ENCODE measurements at regions not wholly inside any gene's neighbourhood (a gene's known extent, or its start where the extent isn't known, plus 50 kb on each side); places are given as distances from the start of the nearest gene placed in this dataset.

- Histone ChIP-seq H3F3A (replicated peaks; ENCODE audit: insufficient read depth) (peaks cover 24% of the 10 kb centered on the region), H3K27ac (ENCODE audit: low read depth in 2 of 2, low read length in 1 of 2) (peak overlapping the region; percentile 85 to 89; a peak in 3 of 4 replicates), H3K4me2 (peak overlapping the region; percentile 4; the same call in 1 of the 2 replicates), H3K27me3 (ENCODE audit: insufficient read depth) (no peaks in the 10 kb centered on the region), H3K9ac (peak overlapping the region; percentile 46), H4K20me1 (ENCODE audit: insufficient read depth) (no peaks in the 10 kb centered on the region), H3K9me3 (no peaks in the 10 kb centered on the region), H3K9me2 (no peaks in the 10 kb centered on the region), H3K4me3 (ENCODE audit: low read depth in 2 of 2, low read length in 1 of 2) (no peak overlapping the region), H3K36me3 (replicated peaks in 1 of 2; ENCODE audit: control insufficient read depth in 1 of 2, insufficient read depth in 2 of 2, low read length in 1 of 2) (no peaks in the 10 kb centered on the region), H3K79me2 (ENCODE audit: insufficient read depth) (no peaks in the 10 kb centered on the region), H2AFZ (ENCODE audit: low read depth) (peak overlapping the region; percentile 93), H3K4me1 (ENCODE audit: control insufficient read depth in 1 of 2, insufficient read depth in 2 of 2, low read depth in 1 of 2, low read length in 1 of 2) (peaks cover 0 to 8% of the 10 kb centered on the region in 2 experiments; a peak in 2 of 4 replicates)
- DNase-seq, result no peak
- ChIA-PET CTCF (interaction anchor here (1.2 to 1.5 kb wide), 2 partner anchors 10 to 1057 kb away, joined by 3 to 5 read pairs; no protein-coding TSS in a partner anchor), POLR2A (no interaction called here)
- TF ChIP-seq TAF1 (IDR thresholded peaks at IDR 0.05; ENCODE audit: borderline replicate concordance, low read depth, low read length), result no peak
- TF ChIP-seq EZH2phosphoT487 (IDR thresholded peaks at IDR 0.05; ENCODE audit: borderline replicate concordance, low read depth), result no peak
- no peak for TF ChIP-seq PBX3 (IDR thresholded peaks at IDR 0.05)
- TF ChIP-seq TCF12 (IDR thresholded peaks at IDR 0.05), result no peak
- TF ChIP-seq, protein P1, sequence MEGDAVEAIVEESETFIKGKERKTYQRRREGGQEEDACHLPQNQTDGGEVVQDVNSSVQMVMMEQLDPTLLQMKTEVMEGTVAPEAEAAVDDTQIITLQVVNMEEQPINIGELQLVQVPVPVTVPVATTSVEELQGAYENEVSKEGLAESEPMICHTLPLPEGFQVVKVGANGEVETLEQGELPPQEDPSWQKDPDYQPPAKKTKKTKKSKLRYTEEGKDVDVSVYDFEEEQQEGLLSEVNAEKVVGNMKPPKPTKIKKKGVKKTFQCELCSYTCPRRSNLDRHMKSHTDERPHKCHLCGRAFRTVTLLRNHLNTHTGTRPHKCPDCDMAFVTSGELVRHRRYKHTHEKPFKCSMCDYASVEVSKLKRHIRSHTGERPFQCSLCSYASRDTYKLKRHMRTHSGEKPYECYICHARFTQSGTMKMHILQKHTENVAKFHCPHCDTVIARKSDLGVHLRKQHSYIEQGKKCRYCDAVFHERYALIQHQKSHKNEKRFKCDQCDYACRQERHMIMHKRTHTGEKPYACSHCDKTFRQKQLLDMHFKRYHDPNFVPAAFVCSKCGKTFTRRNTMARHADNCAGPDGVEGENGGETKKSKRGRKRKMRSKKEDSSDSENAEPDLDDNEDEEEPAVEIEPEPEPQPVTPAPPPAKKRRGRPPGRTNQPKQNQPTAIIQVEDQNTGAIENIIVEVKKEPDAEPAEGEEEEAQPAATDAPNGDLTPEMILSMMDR (IDR thresholded peaks at IDR 0.05), result no peak
- TF ChIP-seq EP300 (IDR thresholded peaks at IDR 0.05; ENCODE audit: borderline replicate concordance in 1 of 2, low read depth in 1 of 2, low read length in 1 of 2), result no peak
- TF ChIP-seq, protein P2, sequence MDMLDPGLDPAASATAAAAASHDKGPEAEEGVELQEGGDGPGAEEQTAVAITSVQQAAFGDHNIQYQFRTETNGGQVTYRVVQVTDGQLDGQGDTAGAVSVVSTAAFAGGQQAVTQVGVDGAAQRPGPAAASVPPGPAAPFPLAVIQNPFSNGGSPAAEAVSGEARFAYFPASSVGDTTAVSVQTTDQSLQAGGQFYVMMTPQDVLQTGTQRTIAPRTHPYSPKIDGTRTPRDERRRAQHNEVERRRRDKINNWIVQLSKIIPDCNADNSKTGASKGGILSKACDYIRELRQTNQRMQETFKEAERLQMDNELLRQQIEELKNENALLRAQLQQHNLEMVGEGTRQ (IDR thresholded peaks at IDR 0.05; ENCODE audit: borderline replicate concordance, low read depth, low read length), result no peak
- no peak for TF ChIP-seq GABPA (IDR thresholded peaks at IDR 0.05; ENCODE audit: low read depth)
- no peak for TF ChIP-seq FOXJ3 (CRISPR knock-in tag; IDR thresholded peaks at IDR 0.05)
- TF ChIP-seq ELF1 (IDR thresholded peaks at IDR 0.05), result no peak
- no peak for TF ChIP-seq POLR2AphosphoS5 (IDR thresholded peaks at IDR 0.05; ENCODE audit: low read depth, low read length)
- TF ChIP-seq YY1 (IDR thresholded peaks at IDR 0.05; ENCODE audit: low read depth), result no peak
- no peak for TF ChIP-seq SMC3 (IDR thresholded peaks at IDR 0.05; ENCODE audit: low read depth, low read length)
- TF ChIP-seq MXI1 (IDR thresholded peaks at IDR 0.05; ENCODE audit: low read depth, low read length), result no peak
- TF ChIP-seq FOXM1 (IDR thresholded peaks at IDR 0.05; ENCODE audit: low read depth), result no peak
- TF ChIP-seq SIN3A (IDR thresholded peaks at IDR 0.05; ENCODE audit: borderline replicate concordance, low read depth, low read length), result no peak
- WGBS (ENCODE audit: low lambda C conversion rate), result 64% methylated on average over 3 of the region's 3 CpGs
Observed at GRCh38 chr6:112801468-112802080, 454.4 kb downstream of the RFPL4B start.

Measured in SK-N-SH (cell line).